ENCODE measurements at regions not wholly inside any gene's neighbourhood (a gene's known extent, or its start where the extent isn't known, plus 50 kb on each side); places are given as distances from the start of the nearest gene placed in this dataset.

- TF ChIP-seq CTCF (IDR thresholded peaks at IDR 0.05; ENCODE audit: insufficient read depth, low read depth, low read length) (no peak), EZH2 (IDR thresholded peaks at IDR 0.05; ENCODE audit: insufficient read depth, low read length) (no peak)
Observed at GRCh38 chr6:105503641-105504040, 100.8 kb upstream of the PREP start.
